Activated CD8-positive, alpha-beta memory T cell treated with anti-CD3 and anti-CD28 coated beads, Interleukin-2, amount 50 U/mL, for 48 hours (primary cell): ENCODE measurements at regions not wholly inside any gene's neighbourhood (a gene's known extent, or its start where the extent isn't known, plus 50 kb on each side); places are given as distances from the start of the nearest gene placed in this dataset.

Source experiments
- DNase-seq: peaks from one replicate; pipeline ENCODE4 v3.0.0-alpha.2; 2020

- DNase-seq: no peak
These were observed 123.0 kb upstream of the AP1S2 start for GRCh38 chrX:15977644-15978043.

- DNase-seq: no peak
These were observed 121.8 kb upstream of the AP1S2 start for GRCh38 chrX:15976396-15976795.

- DNase-seq: no peak
These were observed 119.3 kb upstream of the AP1S2 start for GRCh38 chrX:15973946-15974345.

- no peak for DNase-seq
These were observed 118.7 kb upstream of the AP1S2 start for GRCh38 chrX:15973299-15973698.

GRCh38 chrX:15971696-15972095 lies 117.1 kb upstream of the AP1S2 start:
- DNase-seq: no peak

GRCh38 chrX:15963858-15964257 lies 109.2 kb upstream of the AP1S2 start:
- no peak for DNase-seq

GRCh38 chrX:15960237-15960636 lies 105.6 kb upstream of the AP1S2 start:
- DNase-seq: no peak

GRCh38 chrX:15956681-15957080 lies 102.1 kb upstream of the AP1S2 start:
- DNase-seq: no peak

GRCh38 chrX:15953801-15954200 lies 99.2 kb upstream of the AP1S2 start:
- no peak for DNase-seq

GRCh38 chrX:15952212-15952611 lies 97.6 kb upstream of the AP1S2 start:
- DNase-seq: no peak

GRCh38 chrX:15948318-15948660 lies 93.7 kb upstream of the AP1S2 start:
- no peak for DNase-seq

- no peak for DNase-seq
These were observed 93.2 kb upstream of the AP1S2 start for GRCh38 chrX:15947648-15948317.

- no peak for DNase-seq
These were observed 92.4 kb upstream of the AP1S2 start for GRCh38 chrX:15946783-15947580.

GRCh38 chrX:15943391-15943790 lies 88.8 kb upstream of the AP1S2 start:
- DNase-seq: no peak

GRCh38 chrX:15942307-15942706 lies 87.7 kb upstream of the AP1S2 start:
- no peak for DNase-seq

GRCh38 chrX:15939737-15940136 lies 85.1 kb upstream of the AP1S2 start:
- no peak for DNase-seq

- DNase-seq: no peak
These were observed 83.5 kb upstream of the AP1S2 start for GRCh38 chrX:15938072-15938471.

GRCh38 chrX:15931362-15931761 lies 76.7 kb upstream of the AP1S2 start:
- no peak for DNase-seq

- no peak for DNase-seq
These were observed 76.0 kb upstream of the AP1S2 start for GRCh38 chrX:15930585-15930984.

GRCh38 chrX:15929194-15929593 lies 74.6 kb upstream of the AP1S2 start:
- no peak for DNase-seq

- DNase-seq: no peak
These were observed 72.0 kb upstream of the AP1S2 start for GRCh38 chrX:15926622-15927021.

GRCh38 chrX:15918003-15918402 lies 63.4 kb upstream of the AP1S2 start:
- no peak for DNase-seq

- DNase-seq: no peak
These were observed 62.1 kb upstream of the AP1S2 start for GRCh38 chrX:15916704-15917084.

- no peak for DNase-seq
These were observed 61.5 kb upstream of the AP1S2 start for GRCh38 chrX:15915959-15916703.
